Vagina (tissue), 2 donors: ENCODE measurements at regions not wholly inside any gene's neighbourhood (a gene's known extent, or its start where the extent isn't known, plus 50 kb on each side); places are given as distances from the start of the nearest gene placed in this dataset.

ENCODE experiments used
- DNase-seq, 2 donors: peaks; one replicate each; pipeline ENCODE4 v3.0.0-alpha.2; 2017; ENCODE audit errors: extremely low spot score in 2 of 2
- H3K27ac ChIP-seq: fragments of 200-600 bp; sonication (generic); one replicate; pipeline ENCODE4 v1.5.1; 2019
- H3K27me3 ChIP-seq: fragments of 200-600 bp; sonication (generic); one replicate; pipeline ENCODE4 v1.5.1; 2019
- H3K36me3 ChIP-seq, 2 donors: fragments of 200-600 bp; sonication (generic); one replicate each; pipeline ENCODE4 v1.5.1; 2017 to 2019
- H3K4me1 ChIP-seq: fragments of 200-600 bp; sonication (generic); one replicate; pipeline ENCODE4 v1.5.1; 2019
- H3K4me3 ChIP-seq, 2 donors: fragments of 200-600 bp; sonication (generic); 1 replicate in 1 of 2; 2 replicates in 1 of 2; pipeline ENCODE4 v1.5.1; 2016 to 2019
- H3K9me3 ChIP-seq: fragments of 200-600 bp; sonication (generic); one replicate; pipeline ENCODE4 v1.5.1; 2019
- CTCF ChIP-seq, 3 experiments: fragments of 450-650 bp in 2 of 3; fragments of 200-600 bp in 1 of 3; sonication (generic) in 1 of 3; IDR thresholded peaks; one replicate each; pipeline ENCODE4 v1.5.1; 2017 to 2019; ENCODE audit warnings: antibody characterized with exemption in 3 of 3, mild to moderate bottlenecking in 2 of 3, moderate library complexity in 2 of 3
- POLR2A ChIP-seq, 2 donors: fragments of 450-650 bp; IDR thresholded peaks; one replicate each; pipeline ENCODE4 v1.6.1; 2017; ENCODE audit warnings: antibody characterized with exemption in 2 of 2, mild to moderate bottlenecking in 2 of 2, moderate library complexity in 2 of 2
- POLR2AphosphoS5 ChIP-seq, 2 donors: sonication (generic); formaldehyde crosslinking; IDR thresholded peaks; one replicate each; pipeline ENCODE4 v1.9.0; 2017; ENCODE audit warnings: antibody characterized with exemption in 2 of 2, mild to moderate bottlenecking in 2 of 2, low read depth in 1 of 2; ENCODE audit not compliant: insufficient read depth in 1 of 2
- intact Hi-C: fragments of 100-400 bp; cut with DNase I; formaldehyde crosslinking; loops from one replicate; pipeline ENCODE4 v1.15.1; 2023

- intact Hi-C loops: no loop called here
- DNase-seq: no peak
- TF ChIP-seq CTCF (IDR thresholded peaks at IDR 0.05): no peak
- no peak for TF ChIP-seq POLR2A (IDR thresholded peaks at IDR 0.05)
- no peak for TF ChIP-seq POLR2AphosphoS5 (IDR thresholded peaks at IDR 0.05; ENCODE audit: insufficient read depth in 1 of 2, low read depth in 1 of 2)
- H3K9me3 ChIP-seq: no peaks in the 10 kb centered on the region
- no peak overlapping the region for H3K27ac ChIP-seq
- no peak overlapping the region for H3K4me3 ChIP-seq
- no peaks in the 10 kb centered on the region for H3K36me3 ChIP-seq
- no peaks in the 10 kb centered on the region for H3K4me1 ChIP-seq
- H3K27me3 ChIP-seq: no peaks in the 10 kb centered on the region
These were observed 143.2 kb downstream of the HMHB1 start for GRCh38 chr5:143955141-143955540.

GRCh38 chr5:143957455-143957854 lies 145.5 kb downstream of the HMHB1 start:
- no peak for DNase-seq
- H3K27ac ChIP-seq: no peak overlapping the region

DNA sequence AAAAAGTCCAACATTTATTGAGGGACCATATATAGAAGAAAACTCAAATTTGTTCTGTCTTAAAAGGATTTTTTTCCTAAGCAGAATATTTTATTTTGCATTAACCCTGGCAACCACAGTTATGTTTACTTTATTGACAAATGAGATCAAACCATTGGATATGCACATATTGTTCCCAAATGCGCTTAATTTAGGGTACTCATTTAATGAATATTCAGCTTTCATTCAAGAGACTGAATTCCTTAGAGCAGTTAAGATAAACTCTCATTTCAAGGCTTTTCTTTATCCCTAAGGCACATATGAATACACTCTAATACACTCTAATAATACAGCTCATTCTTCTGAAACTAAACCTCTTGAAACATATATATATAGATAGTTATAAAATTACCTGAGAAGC lies 150.2 kb downstream of the HMHB1 start:
- intact Hi-C loops: no loop called here
- TF ChIP-seq CTCF (IDR thresholded peaks at IDR 0.05) (no peak), POLR2A (IDR thresholded peaks at IDR 0.05) (no peak), POLR2AphosphoS5 (IDR thresholded peaks at IDR 0.05; ENCODE audit: insufficient read depth in 1 of 2, low read depth in 1 of 2) (no peak)
- Histone ChIP-seq H3K9me3 (no peaks in the 10 kb centered on the region), H3K4me1 (no peaks in the 10 kb centered on the region), H3K27me3 (no peaks in the 10 kb centered on the region), H3K4me3 (no peak overlapping the region), H3K27ac (no peak overlapping the region), H3K36me3 (no peaks in the 10 kb centered on the region)
- DNase-seq: no peak

More at GRCh38 chr5:143957455-143957854, 145.5 kb downstream of the HMHB1 start:
- Histone ChIP-seq H3K4me3 (no peak overlapping the region), H3K36me3 (no peaks in the 10 kb centered on the region), H3K4me1 (no peaks in the 10 kb centered on the region), H3K9me3 (no peaks in the 10 kb centered on the region), H3K27me3 (no peaks in the 10 kb centered on the region)
- intact Hi-C loops: no loop called here
- TF ChIP-seq POLR2AphosphoS5 (IDR thresholded peaks at IDR 0.05; ENCODE audit: insufficient read depth in 1 of 2, low read depth in 1 of 2): no peak
- TF ChIP-seq CTCF (IDR thresholded peaks at IDR 0.05): no peak
- TF ChIP-seq POLR2A (IDR thresholded peaks at IDR 0.05): no peak

DNA sequence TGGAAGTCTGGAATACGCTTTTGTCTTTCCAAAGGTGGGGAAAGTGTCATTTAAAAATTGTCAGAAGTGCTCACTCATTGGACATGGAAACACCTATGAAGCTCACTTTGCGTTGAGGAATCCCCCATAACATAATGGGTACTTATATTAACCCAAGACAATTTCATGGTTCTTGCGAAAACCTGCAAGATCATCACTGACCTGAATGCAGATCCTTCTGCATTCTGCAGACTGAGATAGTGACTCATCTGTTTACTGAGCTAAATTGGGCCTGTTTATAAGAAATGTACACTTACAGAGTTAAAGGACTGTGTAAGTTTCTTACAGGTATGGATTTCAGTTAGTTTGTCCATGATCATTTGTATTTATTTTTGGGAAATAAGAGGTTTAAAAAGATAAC lies 153.0 kb downstream of the HMHB1 start:
- intact Hi-C loops: no loop called here
- Histone ChIP-seq H3K27me3 (no peaks in the 10 kb centered on the region), H3K9me3 (no peaks in the 10 kb centered on the region), H3K4me3 (no peak overlapping the region), H3K4me1 (no peaks in the 10 kb centered on the region), H3K27ac (no peak overlapping the region), H3K36me3 (no peaks in the 10 kb centered on the region)
- DNase-seq: no peak
- TF ChIP-seq POLR2A (IDR thresholded peaks at IDR 0.05): no peak
- TF ChIP-seq POLR2AphosphoS5 (IDR thresholded peaks at IDR 0.05; ENCODE audit: insufficient read depth in 1 of 2, low read depth in 1 of 2): no peak
- no peak for TF ChIP-seq CTCF (IDR thresholded peaks at IDR 0.05)

- no peak overlapping the region for H3K4me3 ChIP-seq
- TF ChIP-seq POLR2AphosphoS5 (IDR thresholded peaks at IDR 0.05; ENCODE audit: insufficient read depth in 1 of 2, low read depth in 1 of 2): no peak
- no peak for TF ChIP-seq POLR2A (IDR thresholded peaks at IDR 0.05)
- no peak for TF ChIP-seq CTCF (IDR thresholded peaks at IDR 0.05)
- no peaks in the 10 kb centered on the region for H3K36me3 ChIP-seq
- H3K27ac ChIP-seq: no peak overlapping the region
- H3K4me1 ChIP-seq: no peaks in the 10 kb centered on the region
- no peaks in the 10 kb centered on the region for H3K27me3 ChIP-seq
- intact Hi-C loops: no loop called here
- DNase-seq: no peak
- H3K9me3 ChIP-seq: no peaks in the 10 kb centered on the region
These were observed 154.3 kb downstream of the HMHB1 start for GRCh38 chr5:143966280-143966679.
